Thymus (tissue), 11 donors: ENCODE measurements at regions not wholly inside any gene's neighbourhood (a gene's known extent, or its start where the extent isn't known, plus 50 kb on each side); places are given as distances from the start of the nearest gene placed in this dataset.

Experiments used
- DNase-seq, 9 donors: peaks; one replicate each; pipeline ENCODE4 v3.0.0-alpha.2; 2013; ENCODE audit warnings: low spot score in 9 of 9, low read depth in 6 of 9, missing footprints in 1 of 9
- H3K27ac ChIP-seq, 2 donors: one replicate each; pipeline ENCODE4 v1.5.1; 2013; ENCODE audit warnings: control low read depth in 1 of 2, low read depth in 1 of 2, low read length in 1 of 2, mild to moderate bottlenecking in 1 of 2, moderate library complexity in 1 of 2
- H3K27me3 ChIP-seq, 2 donors: one replicate each; pipeline ENCODE4 v1.5.1; 2013; ENCODE audit warnings: low read length in 1 of 2; ENCODE audit not compliant: control insufficient read depth in 2 of 2, insufficient read depth in 1 of 2
- H3K36me3 ChIP-seq, 2 donors: one replicate each; pipeline ENCODE4 v1.5.1; 2013; ENCODE audit warnings: low read length in 1 of 2, mild to moderate bottlenecking in 1 of 2, moderate library complexity in 1 of 2; ENCODE audit not compliant: control insufficient read depth in 2 of 2, insufficient read depth in 2 of 2
- H3K4me1 ChIP-seq, 2 donors: one replicate each; pipeline ENCODE4 v1.5.1; 2013; ENCODE audit warnings: low read length in 2 of 2; ENCODE audit not compliant: control insufficient read depth in 2 of 2, insufficient read depth in 2 of 2
- H3K4me3 ChIP-seq, 2 donors: one replicate each; pipeline ENCODE4 v1.5.1; 2013; ENCODE audit warnings: low read length in 2 of 2, control low read depth in 1 of 2, mild to moderate bottlenecking in 1 of 2
- H3K9me3 ChIP-seq, 2 donors: one replicate each; pipeline ENCODE4 v1.5.1; 2013; ENCODE audit warnings: low read length in 1 of 2, mild to moderate bottlenecking in 1 of 2; ENCODE audit not compliant: control insufficient read depth in 2 of 2, insufficient read depth in 1 of 2
- WGBS: extraction: QIAGEN DNeasy Blood & Tissue Kit; methylation state at CpG from one replicate; pipeline ENCODE4 v1.1.7; 2013; 5-methylcytosine and 5-hydroxymethylcytosine counted together
- donor health status: healthy.

GRCh38 chr17:69854225-69854780, 220.7 kb upstream of the KCNJ16 start:
- no peaks in the 10 kb centered on the region for H3K9me3 ChIP-seq
- no peak overlapping the region for H3K4me3 ChIP-seq
- no peaks in the 10 kb centered on the region for H3K4me1 ChIP-seq
- no peak overlapping the region for H3K27ac ChIP-seq
- H3K36me3 ChIP-seq, result no peaks in the 10 kb centered on the region
- H3K27me3 ChIP-seq, result no peaks in the 10 kb centered on the region
- WGBS, result 91% methylated on average over 1 of the region's 1 CpG
- no peak for DNase-seq

- Histone ChIP-seq H3K4me3 (no peak overlapping the region), H3K4me1 (no peaks in the 10 kb centered on the region), H3K27me3 (no peaks in the 10 kb centered on the region), H3K9me3 (peaks cover 0 to 4% of the 10 kb centered on the region in 2 donors), H3K36me3 (no peaks in the 10 kb centered on the region), H3K27ac (no peak overlapping the region)
- no peak for DNase-seq
- 86% methylated on average over 1 of the region's 1 CpG for WGBS
These were observed 218.1 kb upstream of the KCNJ16 start for GRCh38 chr17:69856946-69857345.

DNA sequence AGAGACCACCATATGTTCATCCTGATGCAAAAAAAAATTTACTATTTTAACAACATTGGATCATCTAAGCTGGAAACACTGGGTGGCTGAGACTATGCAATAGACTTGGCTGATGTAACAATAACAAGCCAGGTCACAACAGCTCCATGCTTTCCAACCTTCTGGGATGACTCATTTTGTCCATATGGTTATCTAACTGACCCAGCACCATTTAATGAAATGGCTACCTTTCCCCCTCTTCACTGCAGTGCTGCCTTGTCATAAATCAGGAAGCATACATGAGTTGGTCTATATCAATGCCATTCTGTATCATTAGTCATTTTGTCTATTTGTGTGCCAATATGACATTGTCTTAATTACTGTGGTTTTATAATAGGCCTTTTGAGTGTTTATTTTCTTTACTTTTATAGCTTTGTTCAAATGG, 217.6 kb upstream of the KCNJ16 start:
- no peaks in the 10 kb centered on the region for H3K27me3 ChIP-seq
- H3K4me1 ChIP-seq, result no peaks in the 10 kb centered on the region
- H3K27ac ChIP-seq, result no peak overlapping the region
- no peak overlapping the region for H3K4me3 ChIP-seq
- peaks cover 0 to 4% of the 10 kb centered on the region in 2 donors for H3K9me3 ChIP-seq
- no peaks in the 10 kb centered on the region for H3K36me3 ChIP-seq
- DNase-seq, result no peak

GRCh38 chr17:69858460-69858859, 216.6 kb upstream of the KCNJ16 start:
- Histone ChIP-seq H3K27ac (no peak overlapping the region), H3K36me3 (no peaks in the 10 kb centered on the region), H3K4me3 (no peak overlapping the region), H3K27me3 (no peaks in the 10 kb centered on the region), H3K9me3 (peaks cover 0 to 4% of the 10 kb centered on the region in 2 donors), H3K4me1 (no peaks in the 10 kb centered on the region)
- 64% methylated on average over 3 of the region's 3 CpGs for WGBS
- DNase-seq, result no peak

DNA sequence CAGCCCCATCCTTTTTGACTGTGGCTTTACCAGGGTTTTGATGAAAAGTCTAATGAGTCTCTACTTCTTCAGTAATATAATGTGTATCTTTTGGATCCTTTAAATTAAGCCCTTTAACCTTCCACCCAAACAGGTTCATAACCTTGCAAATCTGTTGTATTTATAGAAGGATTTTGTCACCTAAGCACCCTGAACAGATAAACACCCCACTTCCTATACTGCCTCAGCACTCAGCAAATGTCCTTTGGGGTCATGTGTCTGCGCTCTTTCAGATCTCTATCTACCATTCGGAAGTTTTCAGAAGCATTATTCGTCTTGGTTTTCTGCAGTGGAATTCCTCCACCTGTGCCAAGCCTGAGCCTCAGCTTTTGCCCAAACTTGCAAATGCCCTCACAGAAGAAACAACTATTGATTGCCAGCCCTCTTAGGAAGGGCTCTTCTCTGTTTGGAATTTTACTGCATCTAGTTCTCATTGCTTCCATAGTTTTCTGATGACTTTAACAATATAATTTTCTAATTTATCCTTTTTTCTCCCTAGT, 214.8 kb upstream of the KCNJ16 start:
- Histone ChIP-seq H3K9me3 (peaks cover 0 to 4% of the 10 kb centered on the region in 2 donors), H3K4me1 (no peaks in the 10 kb centered on the region), H3K4me3 (no peak overlapping the region), H3K36me3 (no peaks in the 10 kb centered on the region), H3K27ac (no peak overlapping the region), H3K27me3 (no peaks in the 10 kb centered on the region)
- 95% methylated on average over 3 of the region's 3 CpGs for WGBS
- DNase-seq, result no peak

GRCh38 chr17:69864462-69864861, 210.6 kb upstream of the KCNJ16 start:
- no peak overlapping the region for H3K27ac ChIP-seq
- peaks cover 0 to 2% of the 10 kb centered on the region in 2 donors for H3K9me3 ChIP-seq
- no peaks in the 10 kb centered on the region for H3K4me1 ChIP-seq
- H3K36me3 ChIP-seq, result no peaks in the 10 kb centered on the region
- H3K27me3 ChIP-seq, result no peaks in the 10 kb centered on the region
- 97% methylated on average over 2 of the region's 2 CpGs for WGBS
- no peak overlapping the region for H3K4me3 ChIP-seq
- no peak for DNase-seq

DNA sequence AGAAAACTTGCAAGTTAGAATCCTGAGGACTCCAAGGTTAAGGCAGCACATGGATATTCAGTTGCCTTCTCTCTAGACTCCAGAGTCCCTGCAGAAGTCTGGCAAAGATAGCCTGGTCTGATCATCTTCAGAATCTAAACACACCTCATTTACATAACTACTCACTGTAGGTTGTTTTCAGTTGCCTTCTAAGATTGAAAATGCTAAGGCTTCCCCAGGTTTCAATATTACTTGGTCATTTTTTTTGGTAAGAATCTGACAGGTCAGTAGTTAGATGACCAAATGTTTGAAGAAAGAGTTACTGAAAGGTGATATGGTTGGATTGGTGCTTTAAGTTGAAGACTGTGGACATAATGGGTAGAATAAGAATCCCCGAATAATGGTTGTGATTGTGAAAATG, 205.4 kb upstream of the KCNJ16 start:
- 95% methylated on average over 1 of the region's 1 CpG for WGBS
- Histone ChIP-seq H3K4me1 (no peaks in the 10 kb centered on the region), H3K27ac (no peak overlapping the region), H3K9me3 (no peaks in the 10 kb centered on the region), H3K36me3 (no peaks in the 10 kb centered on the region), H3K4me3 (no peak overlapping the region), H3K27me3 (no peaks in the 10 kb centered on the region)
- no peak for DNase-seq

DNA sequence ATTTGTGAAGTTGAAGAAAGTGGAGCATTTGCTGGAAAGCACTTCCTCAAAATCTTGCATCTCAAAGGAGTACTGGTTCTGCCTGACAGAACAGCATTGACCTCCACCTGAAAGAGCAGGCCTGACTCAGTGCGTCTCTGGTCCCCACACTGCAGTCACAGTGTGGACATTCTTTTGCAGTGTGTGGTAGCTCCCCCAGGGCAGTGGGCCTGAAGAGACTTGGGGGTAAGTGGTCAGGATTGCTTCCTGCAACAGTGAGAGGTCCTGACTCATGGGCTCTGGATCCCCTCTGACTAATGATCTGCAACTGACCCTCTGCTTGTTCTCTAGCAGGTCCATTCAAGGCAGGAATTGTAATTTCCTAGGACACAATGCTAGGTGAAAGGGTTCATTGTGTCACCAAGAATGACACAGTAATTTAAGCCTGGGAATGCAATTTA, 204.9 kb upstream of the KCNJ16 start:
- no peaks in the 10 kb centered on the region for H3K36me3 ChIP-seq
- WGBS, result 96% methylated on average over 1 of the region's 1 CpG
- no peaks in the 10 kb centered on the region for H3K4me1 ChIP-seq
- no peak for DNase-seq
- H3K27me3 ChIP-seq, result no peaks in the 10 kb centered on the region
- no peaks in the 10 kb centered on the region for H3K9me3 ChIP-seq
- no peak overlapping the region for H3K4me3 ChIP-seq
- no peak overlapping the region for H3K27ac ChIP-seq

DNA sequence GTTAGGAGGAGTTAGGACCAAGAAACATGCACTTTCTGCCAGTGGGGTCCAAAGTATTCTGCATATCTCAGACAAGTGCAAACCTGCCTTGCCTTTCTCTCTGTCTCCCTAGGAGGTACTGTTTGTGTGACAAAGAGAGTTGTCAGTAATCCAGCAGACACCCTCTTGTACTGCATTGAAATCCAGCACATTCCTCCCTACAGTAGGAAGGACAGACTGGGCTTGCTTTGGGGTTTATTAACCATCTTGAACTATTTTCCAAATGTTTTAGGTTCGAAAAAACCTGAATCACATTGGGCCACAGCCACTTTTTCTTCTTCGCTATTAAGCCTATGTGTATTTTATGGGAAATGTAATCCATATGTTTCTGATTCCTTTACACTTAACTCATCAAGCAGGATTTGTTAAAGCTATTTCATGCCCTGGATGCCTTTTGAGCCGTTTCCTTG, 204.2 kb upstream of the KCNJ16 start:
- Histone ChIP-seq H3K9me3 (no peaks in the 10 kb centered on the region), H3K27ac (no peak overlapping the region), H3K4me1 (no peaks in the 10 kb centered on the region), H3K36me3 (no peaks in the 10 kb centered on the region), H3K27me3 (no peaks in the 10 kb centered on the region), H3K4me3 (no peak overlapping the region)
- DNase-seq, result no peak
- WGBS, result 85% methylated on average over 3 of the region's 3 CpGs
